ENCODE measurements at regions not wholly inside any gene's neighbourhood (a gene's known extent, or its start where the extent isn't known, plus 50 kb on each side); places are given as distances from the start of the nearest gene placed in this dataset.

- peak; percentile 83 for DNase-seq (ENCODE audit: low read depth)
- no peak for TF ChIP-seq CTCF (conservative IDR thresholded peaks at IDR 0.05; ENCODE audit: control insufficient read depth, insufficient read depth, low read depth, low read length)
- H3K4me3 ChIP-seq (ENCODE audit: control insufficient read depth, low read depth, low read length): no peak overlapping the region
Observed at GRCh38 chr16:51880776-51881175, 666.2 kb downstream of the TOX3 start.

- no peak overlapping the region for H3K4me3 ChIP-seq (ENCODE audit: control insufficient read depth, low read depth, low read length)
- peak; percentile 50 for DNase-seq (ENCODE audit: low read depth)
- TF ChIP-seq CTCF (conservative IDR thresholded peaks at IDR 0.05; ENCODE audit: control insufficient read depth, insufficient read depth, low read depth, low read length): no peak
Observed at GRCh38 chr16:51877686-51878085, 669.3 kb downstream of the TOX3 start.

- DNase-seq (ENCODE audit: low read depth): no peak
- TF ChIP-seq CTCF (conservative IDR thresholded peaks at IDR 0.05; ENCODE audit: control insufficient read depth, insufficient read depth, low read depth, low read length): no peak
- H3K4me3 ChIP-seq (ENCODE audit: control insufficient read depth, low read depth, low read length): no peak overlapping the region
Observed at GRCh38 chr16:51876934-51877333, 670.0 kb downstream of the TOX3 start.

GRCh38 chr16:51876601-51876875, 670.4 kb downstream of the TOX3 start:
- TF ChIP-seq CTCF (conservative IDR thresholded peaks at IDR 0.05; ENCODE audit: control insufficient read depth, insufficient read depth, low read depth, low read length): no peak
- no peak for DNase-seq (ENCODE audit: low read depth)
- H3K4me3 ChIP-seq (ENCODE audit: control insufficient read depth, low read depth, low read length): no peak overlapping the region

- no peak for DNase-seq (ENCODE audit: low read depth)
- H3K4me3 ChIP-seq (ENCODE audit: control insufficient read depth, low read depth, low read length): no peak overlapping the region
- no peak for TF ChIP-seq CTCF (conservative IDR thresholded peaks at IDR 0.05; ENCODE audit: control insufficient read depth, insufficient read depth, low read depth, low read length)
Observed at GRCh38 chr16:51875834-51876600, 670.9 kb downstream of the TOX3 start.

GRCh38 chr16:51872524-51872923, 674.4 kb downstream of the TOX3 start:
- no peak for DNase-seq (ENCODE audit: low read depth)
- TF ChIP-seq CTCF (conservative IDR thresholded peaks at IDR 0.05; ENCODE audit: control insufficient read depth, insufficient read depth, low read depth, low read length): no peak

More at GRCh38 chr16:51872524-51872923, 674.4 kb downstream of the TOX3 start:
- H3K4me3 ChIP-seq (ENCODE audit: control insufficient read depth, low read depth, low read length): no peak overlapping the region
